GM19238 (cell line): ENCODE measurements at regions not wholly inside any gene's neighbourhood (a gene's known extent, or its start where the extent isn't known, plus 50 kb on each side); places are given as distances from the start of the nearest gene placed in this dataset.
"Not testable (repeated sequence)": the region's sequence is repeated elsewhere in the genome, so short reads cannot be mapped to it uniquely, and the experiment has no call there.

ENCODE experiments used
- DNase-seq: peaks from one replicate; pipeline ENCODE4 v3.0.0; 2011; ENCODE audit warnings: low spot score; ENCODE audit not compliant: insufficient read length

DNA sequence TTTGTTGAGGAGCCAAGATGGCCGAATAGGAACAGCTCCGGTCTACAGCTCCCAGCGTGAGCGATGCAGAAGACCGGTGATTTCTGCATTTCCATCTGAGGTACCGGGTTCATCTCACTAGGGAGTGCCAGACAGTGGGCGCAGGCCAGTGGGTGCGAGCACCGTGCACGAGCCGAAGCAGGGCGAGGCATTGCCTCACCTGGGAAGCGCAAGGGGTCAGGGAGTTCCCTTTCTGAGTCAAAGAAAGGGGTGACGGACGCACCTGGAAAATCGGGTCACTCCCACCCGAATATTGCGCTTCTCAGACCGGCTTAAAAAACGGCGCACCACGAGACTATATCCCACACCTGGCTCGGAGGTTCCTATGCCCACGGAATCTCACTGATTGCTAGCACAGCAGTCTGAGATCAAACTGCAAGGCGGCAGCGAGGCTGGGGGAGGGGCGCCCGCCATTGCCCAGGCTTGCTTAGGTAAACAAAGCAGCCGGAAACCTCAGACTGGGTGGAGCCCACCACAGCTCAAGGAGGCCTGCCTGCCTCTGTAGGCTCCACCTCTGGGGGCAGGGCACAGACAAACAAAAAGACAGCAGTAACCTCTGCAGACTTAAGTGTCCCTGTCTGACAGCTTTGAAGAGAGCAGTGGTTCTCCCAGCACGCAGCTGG lies 417.7 kb upstream of the POU3F2 start:
- DNase-seq: not testable (repeated sequence)

- DNase-seq: no peak
These were observed 400.9 kb upstream of the POU3F2 start for GRCh38 chr6:98433325-98434056.

GRCh38 chr6:98443633-98444032 lies 390.7 kb upstream of the POU3F2 start:
- no peak for DNase-seq

GRCh38 chr6:98452685-98453084 lies 381.7 kb upstream of the POU3F2 start:
- DNase-seq: no peak

DNA sequence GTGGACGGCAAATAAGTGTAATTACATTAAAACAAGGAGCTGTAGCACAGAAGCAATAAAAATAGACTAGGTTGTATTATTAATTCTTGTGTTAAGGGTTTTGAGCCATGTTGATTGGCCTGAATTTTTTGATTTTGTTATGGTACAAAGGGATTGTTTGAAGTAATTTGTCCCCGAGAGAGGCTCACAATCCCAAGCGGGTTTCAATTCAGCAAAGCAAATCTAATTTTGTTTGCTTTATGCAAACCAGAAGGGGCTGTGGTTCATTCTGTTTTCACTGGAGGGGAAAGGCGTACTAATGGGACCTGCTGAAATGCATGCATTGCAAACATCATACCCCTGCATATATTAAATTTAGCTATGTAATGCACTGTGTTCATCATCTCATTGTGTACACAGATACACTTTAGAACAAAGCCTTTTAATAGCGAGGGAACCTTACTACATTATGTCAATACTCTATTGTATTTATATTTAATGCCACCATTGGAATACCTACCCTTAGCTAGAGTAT lies 379.5 kb upstream of the POU3F2 start:
- DNase-seq: no peak

- no peak for DNase-seq
These were observed 375.7 kb upstream of the POU3F2 start for GRCh38 chr6:98458708-98459107.

DNA sequence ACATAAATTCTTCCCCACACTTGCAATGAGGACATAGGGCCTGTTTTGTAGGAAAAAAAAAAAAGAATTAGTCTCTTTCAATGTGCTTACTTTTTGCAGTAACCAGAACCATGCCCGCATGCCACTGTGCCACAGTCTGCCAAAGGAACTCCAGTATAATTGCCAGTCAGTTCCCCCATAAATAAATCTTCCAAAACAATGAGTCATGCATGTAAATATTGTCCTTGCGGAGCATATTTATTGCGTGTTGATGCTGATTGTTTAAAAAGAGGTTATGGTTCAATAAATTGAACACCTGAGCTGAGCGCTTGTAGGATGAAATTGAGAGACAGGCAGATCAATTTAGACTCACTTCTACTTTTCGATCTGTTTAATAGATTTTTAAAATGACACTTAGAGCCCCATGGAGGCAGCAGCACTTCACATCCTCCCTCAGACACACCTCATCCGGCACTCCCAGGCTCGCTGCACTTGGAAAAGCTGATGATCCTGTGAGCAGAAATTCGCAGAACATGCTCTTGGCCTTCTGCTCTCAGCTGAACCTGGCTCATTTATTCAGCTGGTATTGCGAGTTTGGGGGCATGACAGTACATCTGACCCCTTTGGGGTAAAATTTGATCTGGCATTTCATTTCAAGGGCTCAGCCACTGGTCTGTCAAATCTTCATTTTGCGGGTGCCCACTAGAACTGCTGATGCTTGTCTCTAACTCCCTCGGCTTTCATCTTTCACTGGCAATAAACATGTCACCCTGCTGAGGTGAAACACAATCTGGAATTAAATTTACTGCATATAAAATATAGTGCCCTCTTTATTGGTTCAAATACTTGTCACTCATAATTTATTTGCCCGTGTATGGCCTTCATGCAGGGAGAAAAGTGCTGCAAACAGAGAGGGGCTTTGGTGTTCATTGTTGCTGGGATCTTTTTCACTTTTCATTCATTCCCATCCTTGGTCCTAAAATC lies 371.1 kb upstream of the POU3F2 start:
- no peak for DNase-seq

DNA sequence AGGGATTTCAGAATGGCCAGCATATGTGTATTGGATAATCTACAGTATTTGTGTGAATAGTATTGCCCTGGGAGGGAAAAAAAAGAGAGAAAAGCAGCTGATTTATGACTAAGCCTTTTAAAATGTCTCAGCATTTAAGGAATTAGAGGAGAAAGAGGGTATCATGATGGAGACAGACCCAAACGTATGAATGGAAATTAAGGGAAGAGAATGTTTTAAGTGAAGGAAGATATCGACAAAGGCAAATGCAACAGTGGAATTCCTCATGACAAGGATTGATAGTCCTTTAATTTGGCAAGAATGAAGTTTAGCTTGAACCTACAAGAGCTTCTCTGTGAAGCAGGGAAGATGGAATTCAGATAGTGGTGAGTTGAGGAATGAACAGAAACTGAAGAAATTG lies 367.3 kb upstream of the POU3F2 start:
- no peak for DNase-seq

GRCh38 chr6:98467902-98468301 lies 366.5 kb upstream of the POU3F2 start:
- DNase-seq: no peak

- no peak for DNase-seq
These were observed 365.2 kb upstream of the POU3F2 start for GRCh38 chr6:98469141-98469540.

DNA sequence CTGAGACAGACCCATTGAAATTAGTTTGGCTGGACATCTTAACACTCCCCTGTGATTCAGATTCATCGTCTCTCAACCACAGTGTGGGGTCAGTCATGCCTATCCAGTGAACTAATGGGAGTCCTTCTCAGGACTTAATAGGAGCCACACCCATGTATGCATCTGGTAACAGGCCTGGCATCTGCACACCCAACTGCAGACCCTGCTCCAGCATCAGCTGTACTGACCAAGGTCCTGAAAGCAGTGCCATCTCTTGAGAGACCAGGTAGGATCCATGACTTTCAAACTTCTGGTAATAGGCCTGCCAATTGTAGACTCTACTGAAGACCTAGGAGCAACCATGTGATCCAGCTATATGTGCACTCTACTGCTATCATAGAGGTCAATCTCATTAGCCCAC lies 363.6 kb upstream of the POU3F2 start:
- no peak for DNase-seq

- DNase-seq: no peak
These were observed 362.9 kb upstream of the POU3F2 start for GRCh38 chr6:98471444-98471843.

GRCh38 chr6:98477231-98477630 lies 357.1 kb upstream of the POU3F2 start:
- DNase-seq: no peak

- no peak for DNase-seq
These were observed 349.7 kb upstream of the POU3F2 start for GRCh38 chr6:98484696-98485095.

- DNase-seq: no peak
These were observed 348.8 kb upstream of the POU3F2 start for GRCh38 chr6:98485593-98485992.

- no peak for DNase-seq
These were observed 348.3 kb upstream of the POU3F2 start for GRCh38 chr6:98486057-98486456.

GRCh38 chr6:98487612-98488011 lies 346.8 kb upstream of the POU3F2 start:
- DNase-seq: no peak

GRCh38 chr6:98498144-98498775 lies 336.1 kb upstream of the POU3F2 start:
- no peak for DNase-seq

- no peak for DNase-seq
These were observed 335.5 kb upstream of the POU3F2 start for GRCh38 chr6:98498866-98499265.

DNA sequence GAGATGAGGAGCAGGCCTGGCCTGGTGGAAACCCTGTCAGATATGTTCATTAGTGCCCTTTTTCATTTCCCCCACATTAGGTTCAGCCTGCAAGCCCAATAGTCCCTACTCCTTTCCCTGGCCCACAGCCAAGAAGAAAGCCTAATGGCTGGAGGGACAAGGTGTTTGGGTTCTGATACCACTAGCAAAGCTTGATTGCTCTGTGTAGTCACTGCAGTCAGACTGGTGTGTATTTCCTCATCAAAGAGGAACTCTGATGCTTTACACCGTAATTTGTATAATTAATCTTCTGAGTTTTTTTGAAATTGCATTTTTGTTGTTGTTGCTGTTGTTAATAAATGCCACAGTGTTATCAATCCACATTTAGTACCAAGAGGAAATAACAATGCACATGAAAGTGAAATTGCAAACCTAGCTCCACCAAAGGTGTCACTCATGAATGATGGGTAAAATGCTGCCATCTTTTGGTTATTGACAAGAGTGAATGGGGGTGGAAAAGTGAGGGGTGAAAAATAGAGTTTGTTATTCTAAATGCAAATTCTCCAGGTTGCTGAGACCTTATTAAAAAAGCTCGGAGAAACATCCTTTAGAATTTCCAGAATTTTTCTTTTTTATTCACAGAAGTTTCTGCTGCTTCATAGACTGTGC lies 320.2 kb upstream of the POU3F2 start:
- no peak for DNase-seq

DNA sequence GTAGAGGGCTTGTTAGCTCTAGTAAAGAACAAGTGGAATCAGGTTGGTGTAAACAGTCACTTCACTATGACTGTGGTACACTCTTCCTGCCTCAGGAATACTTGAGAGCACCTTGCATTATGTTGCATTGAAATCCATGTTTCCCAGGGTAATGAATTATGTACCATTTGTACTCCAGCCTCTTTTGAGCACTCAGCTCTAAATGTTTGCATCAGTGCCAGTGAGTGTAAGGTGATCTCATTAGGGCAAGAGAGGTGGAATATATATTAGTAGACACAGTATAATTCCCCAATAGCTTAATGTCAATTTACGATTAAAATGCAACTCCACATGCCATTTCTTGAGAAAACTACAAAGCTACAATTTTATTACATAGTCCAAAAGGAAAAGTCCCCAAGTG lies 319.6 kb upstream of the POU3F2 start:
- no peak for DNase-seq
